ENCODE measurements at regions not wholly inside any gene's neighbourhood (a gene's known extent, or its start where the extent isn't known, plus 50 kb on each side); places are given as distances from the start of the nearest gene placed in this dataset.

GRCh38 chr9:118269623-118270022 lies 565.4 kb downstream of the TLR4 start:
- Mint-ChIP-seq H3K36me3 (no peaks in the 10 kb centered on the region), H3K4me1 (no peaks in the 10 kb centered on the region), H3K4me3 (no peak overlapping the region), H3K27me3 (ENCODE audit: low read depth) (no peaks in the 10 kb centered on the region), H3K27ac (no peak overlapping the region), H3K9me3 (no peaks in the 10 kb centered on the region)
- ATAC-seq = no peak
- POLR2A ChIA-PET = no interaction called here
- CTCF ChIA-PET = no interaction called here
- no peak for DNase-seq (ENCODE audit: low spot score)
- TF ChIP-seq NR2C2 (CRISPR knock-in tag; IDR thresholded peaks at IDR 0.05) (no peak), SP1 (CRISPR knock-in tag; conservative IDR thresholded peaks at IDR 0.05) (no peak), IRF2 (CRISPR knock-in tag; IDR thresholded peaks at IDR 0.05; ENCODE audit: borderline replicate concordance, low read depth) (no peak), EMX1 (CRISPR knock-in tag; IDR thresholded peaks at IDR 0.05) (no peak), SOX15 (CRISPR knock-in tag; IDR thresholded peaks at IDR 0.05) (no peak), MXD4 (CRISPR knock-in tag; IDR thresholded peaks at IDR 0.05; ENCODE audit: borderline replicate concordance) (no peak), RELA (CRISPR knock-in tag; IDR thresholded peaks at IDR 0.05; ENCODE audit: borderline replicate concordance) (no peak), TEAD4 (CRISPR knock-in tag; IDR thresholded peaks at IDR 0.05) (no peak), OVOL2 (CRISPR knock-in tag; IDR thresholded peaks at IDR 0.05; ENCODE audit: borderline replicate concordance) (no peak), ZBTB21 (CRISPR knock-in tag; IDR thresholded peaks at IDR 0.05; ENCODE audit: borderline replicate concordance) (no peak), ELF4 (CRISPR knock-in tag; IDR thresholded peaks at IDR 0.05; ENCODE audit: low read depth) (no peak), ETV6 (CRISPR knock-in tag; IDR thresholded peaks at IDR 0.05) (no peak), NR1H2 (CRISPR knock-in tag; IDR thresholded peaks at IDR 0.05) (no peak), HMGA2 (CRISPR knock-in tag; IDR thresholded peaks at IDR 0.05) (no peak), ZNF121 (CRISPR knock-in tag; IDR thresholded peaks at IDR 0.05) (no peak)
- TF ChIP-seq, protein P1, sequence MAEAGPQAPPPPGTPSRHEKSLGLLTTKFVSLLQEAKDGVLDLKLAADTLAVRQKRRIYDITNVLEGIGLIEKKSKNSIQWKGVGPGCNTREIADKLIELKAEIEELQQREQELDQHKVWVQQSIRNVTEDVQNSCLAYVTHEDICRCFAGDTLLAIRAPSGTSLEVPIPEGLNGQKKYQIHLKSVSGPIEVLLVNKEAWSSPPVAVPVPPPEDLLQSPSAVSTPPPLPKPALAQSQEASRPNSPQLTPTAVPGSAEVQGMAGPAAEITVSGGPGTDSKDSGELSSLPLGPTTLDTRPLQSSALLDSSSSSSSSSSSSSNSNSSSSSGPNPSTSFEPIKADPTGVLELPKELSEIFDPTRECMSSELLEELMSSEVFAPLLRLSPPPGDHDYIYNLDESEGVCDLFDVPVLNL (CRISPR knock-in tag; IDR thresholded peaks at IDR 0.05; ENCODE audit: borderline replicate concordance, low read depth) = no peak
- TF ChIP-seq, protein P2, sequence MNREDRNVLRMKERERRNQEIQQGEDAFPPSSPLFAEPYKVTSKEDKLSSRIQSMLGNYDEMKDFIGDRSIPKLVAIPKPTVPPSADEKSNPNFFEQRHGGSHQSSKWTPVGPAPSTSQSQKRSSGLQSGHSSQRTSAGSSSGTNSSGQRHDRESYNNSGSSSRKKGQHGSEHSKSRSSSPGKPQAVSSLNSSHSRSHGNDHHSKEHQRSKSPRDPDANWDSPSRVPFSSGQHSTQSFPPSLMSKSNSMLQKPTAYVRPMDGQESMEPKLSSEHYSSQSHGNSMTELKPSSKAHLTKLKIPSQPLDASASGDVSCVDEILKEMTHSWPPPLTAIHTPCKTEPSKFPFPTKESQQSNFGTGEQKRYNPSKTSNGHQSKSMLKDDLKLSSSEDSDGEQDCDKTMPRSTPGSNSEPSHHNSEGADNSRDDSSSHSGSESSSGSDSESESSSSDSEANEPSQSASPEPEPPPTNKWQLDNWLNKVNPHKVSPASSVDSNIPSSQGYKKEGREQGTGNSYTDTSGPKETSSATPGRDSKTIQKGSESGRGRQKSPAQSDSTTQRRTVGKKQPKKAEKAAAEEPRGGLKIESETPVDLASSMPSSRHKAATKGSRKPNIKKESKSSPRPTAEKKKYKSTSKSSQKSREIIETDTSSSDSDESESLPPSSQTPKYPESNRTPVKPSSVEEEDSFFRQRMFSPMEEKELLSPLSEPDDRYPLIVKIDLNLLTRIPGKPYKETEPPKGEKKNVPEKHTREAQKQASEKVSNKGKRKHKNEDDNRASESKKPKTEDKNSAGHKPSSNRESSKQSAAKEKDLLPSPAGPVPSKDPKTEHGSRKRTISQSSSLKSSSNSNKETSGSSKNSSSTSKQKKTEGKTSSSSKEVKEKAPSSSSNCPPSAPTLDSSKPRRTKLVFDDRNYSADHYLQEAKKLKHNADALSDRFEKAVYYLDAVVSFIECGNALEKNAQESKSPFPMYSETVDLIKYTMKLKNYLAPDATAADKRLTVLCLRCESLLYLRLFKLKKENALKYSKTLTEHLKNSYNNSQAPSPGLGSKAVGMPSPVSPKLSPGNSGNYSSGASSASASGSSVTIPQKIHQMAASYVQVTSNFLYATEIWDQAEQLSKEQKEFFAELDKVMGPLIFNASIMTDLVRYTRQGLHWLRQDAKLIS (CRISPR knock-in tag; IDR thresholded peaks at IDR 0.05; ENCODE audit: borderline replicate concordance) = no peak

DNA sequence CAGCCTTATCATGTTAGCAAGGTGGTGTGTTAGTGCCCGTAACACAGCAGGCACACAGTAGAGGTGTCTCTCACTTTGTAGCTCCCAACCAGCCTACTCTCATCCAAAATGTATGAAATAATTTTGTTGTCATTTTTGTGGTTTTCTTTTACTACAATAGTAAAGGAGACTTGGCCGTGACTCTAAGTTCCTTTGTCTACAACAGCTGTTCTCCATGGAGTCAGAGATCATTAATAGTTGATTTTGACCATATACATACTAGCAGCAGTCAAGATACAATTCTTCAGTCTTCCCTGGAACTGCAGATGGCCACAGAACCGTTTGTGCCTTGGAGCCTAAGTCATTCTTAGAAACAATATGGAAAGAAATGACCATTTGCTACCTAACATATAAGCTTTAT lies 567.1 kb downstream of the TLR4 start:
- CTCF ChIA-PET = no interaction called here
- H3K4me3 Mint-ChIP-seq = no peak overlapping the region
- TF ChIP-seq NR2C2 (CRISPR knock-in tag; IDR thresholded peaks at IDR 0.05) (no peak), RORB (CRISPR knock-in tag; IDR thresholded peaks at IDR 0.05) (no peak)
- no peak overlapping the region for H3K27ac Mint-ChIP-seq
- H3K4me1 Mint-ChIP-seq = peaks cover 3% of the 10 kb centered on the region
- no peak for DNase-seq (ENCODE audit: low spot score)
- no peaks in the 10 kb centered on the region for H3K9me3 Mint-ChIP-seq
- POLR2A ChIA-PET = no interaction called here
- H3K27me3 Mint-ChIP-seq (ENCODE audit: low read depth) = no peaks in the 10 kb centered on the region
- no peak for ATAC-seq
- H3K36me3 Mint-ChIP-seq = no peaks in the 10 kb centered on the region

DNA sequence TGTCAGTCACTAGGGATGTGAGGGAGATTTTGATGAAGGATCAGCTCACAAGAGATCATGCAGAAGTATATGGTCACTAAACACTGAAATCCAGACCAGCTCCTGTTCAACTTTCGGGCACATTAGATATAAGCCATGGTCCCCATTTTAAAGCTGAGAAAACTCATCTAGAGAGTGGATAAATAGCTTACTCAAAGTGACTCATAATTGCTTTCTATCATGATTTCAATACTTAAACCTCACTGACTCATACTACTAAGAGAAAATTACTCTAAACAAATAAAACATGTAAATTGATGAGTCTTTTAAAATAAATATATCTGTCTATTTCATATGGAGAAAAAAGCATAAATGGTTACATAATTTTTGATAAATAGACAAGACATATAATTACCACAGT lies 567.7 kb downstream of the TLR4 start:
- Mint-ChIP-seq H3K27ac (no peak overlapping the region), H3K36me3 (no peaks in the 10 kb centered on the region), H3K27me3 (ENCODE audit: low read depth) (no peaks in the 10 kb centered on the region), H3K9me3 (no peaks in the 10 kb centered on the region), H3K4me1 (peaks cover 9% of the 10 kb centered on the region), H3K4me3 (no peak overlapping the region)
- ChIA-PET POLR2A (no interaction called here), CTCF (no interaction called here)
- no peak for ATAC-seq
- DNase-seq (ENCODE audit: low spot score) = no peak
- no peak for TF ChIP-seq HMGA2 (CRISPR knock-in tag; IDR thresholded peaks at IDR 0.05)
- TF ChIP-seq ZNF263 (CRISPR knock-in tag; IDR thresholded peaks at IDR 0.05; ENCODE audit: low read depth) = no peak
- TF ChIP-seq TCF7 (CRISPR knock-in tag; IDR thresholded peaks at IDR 0.05; ENCODE audit: low read depth) = no peak

All from WTC11 (cell line).